KMS-11 (cell line): ENCODE measurements at regions not wholly inside any gene's neighbourhood (a gene's known extent, or its start where the extent isn't known, plus 50 kb on each side); places are given as distances from the start of the nearest gene placed in this dataset.
"Not testable (repeated sequence)": the region's sequence is repeated elsewhere in the genome, so short reads cannot be mapped to it uniquely, and the experiment has no call there.

Experiments
- H2AFZ ChIP-seq: fragments of 200-600 bp; sonication (generic); 2 replicates; pipeline ENCODE4 v1.6.1; 2016; ENCODE audit warnings: antibody characterized with exemption, mixed run types, low read depth
- H3K27ac ChIP-seq: fragments of 200-600 bp; sonication (generic); 2 replicates; pipeline ENCODE4 v1.6.1; 2016; ENCODE audit warnings: mild to moderate bottlenecking, mixed run types
- H3K27me3 ChIP-seq: fragments of 200-600 bp; sonication (generic); 2 replicates; pipeline ENCODE4 v1.6.1; 2017; ENCODE audit warnings: mild to moderate bottlenecking, low read depth, mixed run types, moderate library complexity; ENCODE audit not compliant: insufficient read depth
- H3K36me3 ChIP-seq: fragments of 200-600 bp; sonication (generic); 2 replicates; pipeline ENCODE4 v1.6.1; 2017; ENCODE audit warnings: mild to moderate bottlenecking, mixed run types; ENCODE audit not compliant: insufficient read depth
- H3K4me1 ChIP-seq: fragments of 200-600 bp; sonication (generic); 2 replicates; pipeline ENCODE4 v1.6.1; 2016; ENCODE audit warnings: mild to moderate bottlenecking, low read depth, mixed run types; ENCODE audit not compliant: poor library complexity, severe bottlenecking
- H3K4me2 ChIP-seq: fragments of 200-600 bp; sonication (generic); 2 replicates; pipeline ENCODE4 v1.7.0; 2016; ENCODE audit warnings: mild to moderate bottlenecking, mixed run types
- H3K4me3 ChIP-seq: fragments of 200-600 bp; sonication (generic); IDR thresholded peaks from 2 replicates; pipeline ENCODE4 v1.6.1; 2017; ENCODE audit warnings: low read depth, low read length, mixed read lengths; ENCODE audit not compliant: insufficient read depth
- H3K79me2 ChIP-seq: fragments of 200-600 bp; sonication (generic); 2 replicates; pipeline ENCODE4 v1.6.1; 2016; ENCODE audit warnings: low read depth, mixed run types; ENCODE audit not compliant: insufficient read depth
- H3K9ac ChIP-seq: fragments of 200-600 bp; sonication (generic); 2 replicates; pipeline ENCODE4 v1.6.1; 2016; ENCODE audit warnings: mild to moderate bottlenecking, mixed run types
- H4K20me1 ChIP-seq: fragments of 200-600 bp; sonication (generic); 2 replicates; pipeline ENCODE4 v1.6.1; 2016; ENCODE audit warnings: mild to moderate bottlenecking, mixed run types; ENCODE audit not compliant: insufficient read depth
- CTCF ChIP-seq: fragments of 200-600 bp; sonication (generic); conservative IDR thresholded peaks from 2 replicates; pipeline ENCODE4 v1.6.1; 2017; ENCODE audit warnings: low read depth, mild to moderate bottlenecking, antibody characterized with exemption, low read length, moderate library complexity, mixed read lengths

GRCh38 chr9:97153967-97154366, 115.0 kb upstream of the CTSV start:
- Histone ChIP-seq H3K27me3 (no peaks in the 10 kb centered on the region), H4K20me1 (no peaks in the 10 kb centered on the region), H3K79me2 (no peaks in the 10 kb centered on the region), H3K4me3 (no peak overlapping the region), H3K36me3 (no peaks in the 10 kb centered on the region), H3K4me2 (no peak overlapping the region), H2AFZ (no peak overlapping the region), H3K27ac (no peak overlapping the region), H3K9ac (no peak overlapping the region), H3K4me1 (no peaks in the 10 kb centered on the region)
- no peak for TF ChIP-seq CTCF

- H3K4me2 ChIP-seq, H3K79me2 ChIP-seq, H3K4me3 ChIP-seq, H3K36me3 ChIP-seq, H3K27me3 ChIP-seq, H3K4me1 ChIP-seq, H3K27ac ChIP-seq, H2AFZ ChIP-seq, H3K9ac ChIP-seq, H4K20me1 ChIP-seq: not testable (repeated sequence)
Observed at GRCh38 chr9:97153160-97153559, 114.2 kb upstream of the CTSV start.

GRCh38 chr9:97150471-97150870, 111.5 kb upstream of the CTSV start:
- H3K27me3 ChIP-seq, H3K4me1 ChIP-seq, H3K79me2 ChIP-seq, H3K27ac ChIP-seq, H3K36me3 ChIP-seq, H3K4me2 ChIP-seq, H4K20me1 ChIP-seq, H3K9ac ChIP-seq, H2AFZ ChIP-seq, H3K4me3 ChIP-seq: not testable (repeated sequence)

- H3K27ac ChIP-seq, H4K20me1 ChIP-seq, H2AFZ ChIP-seq, H3K4me1 ChIP-seq, H3K79me2 ChIP-seq, H3K36me3 ChIP-seq, H3K9ac ChIP-seq, H3K4me2 ChIP-seq, H3K4me3 ChIP-seq, H3K27me3 ChIP-seq: not testable (repeated sequence)
Observed at GRCh38 chr9:97148428-97148827, 109.5 kb upstream of the CTSV start.

GRCh38 chr9:97145680-97146079, 106.7 kb upstream of the CTSV start:
- not testable (repeated sequence) for H3K27me3 ChIP-seq, H4K20me1 ChIP-seq, H3K4me2 ChIP-seq, H3K36me3 ChIP-seq, H3K4me1 ChIP-seq, H2AFZ ChIP-seq, H3K79me2 ChIP-seq, H3K4me3 ChIP-seq, H3K27ac ChIP-seq, H3K9ac ChIP-seq

- Histone ChIP-seq H3K4me2 (no peak overlapping the region), H3K4me3 (no peak overlapping the region), H4K20me1 (no peaks in the 10 kb centered on the region), H3K36me3 (no peaks in the 10 kb centered on the region), H3K79me2 (no peaks in the 10 kb centered on the region), H3K9ac (no peak overlapping the region), H3K27ac (no peak overlapping the region), H3K4me1 (no peaks in the 10 kb centered on the region), H2AFZ (no peak overlapping the region), H3K27me3 (no peaks in the 10 kb centered on the region)
- TF ChIP-seq CTCF: no peak
Observed at GRCh38 chr9:97140566-97140965, 101.6 kb upstream of the CTSV start.
